NCI-H446 treated with DMSO at 0.1 percent for 48 hours (cell line): ENCODE measurements at regions not wholly inside any gene's neighbourhood (a gene's known extent, or its start where the extent isn't known, plus 50 kb on each side); places are given as distances from the start of the nearest gene placed in this dataset.

Source experiments
- DNase-seq: peaks from one replicate; lab custom pipeline; 2025; lab: John Stamatoyannopoulos, UW

DNA sequence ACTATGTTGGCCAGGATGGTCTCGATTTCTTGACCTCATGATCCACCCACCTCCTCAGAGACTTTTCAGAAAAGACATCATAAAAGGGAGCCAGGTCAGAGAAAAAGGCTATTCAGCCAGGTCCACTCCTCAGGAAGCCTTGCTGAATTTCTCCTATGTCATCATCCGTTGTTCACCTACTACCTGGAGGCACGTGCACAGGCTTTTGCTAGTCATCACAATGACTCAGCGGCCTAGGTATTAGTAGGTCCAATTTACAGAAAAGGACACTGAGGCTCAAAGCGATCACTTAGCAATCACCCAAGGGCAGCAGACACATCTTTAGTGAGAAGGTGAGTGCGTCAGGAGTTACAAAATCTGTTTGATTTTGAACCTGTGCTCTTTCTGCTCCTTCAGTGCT lies 72.3 kb upstream of the RAD23B start:
- DNase-seq: no peak

DNA sequence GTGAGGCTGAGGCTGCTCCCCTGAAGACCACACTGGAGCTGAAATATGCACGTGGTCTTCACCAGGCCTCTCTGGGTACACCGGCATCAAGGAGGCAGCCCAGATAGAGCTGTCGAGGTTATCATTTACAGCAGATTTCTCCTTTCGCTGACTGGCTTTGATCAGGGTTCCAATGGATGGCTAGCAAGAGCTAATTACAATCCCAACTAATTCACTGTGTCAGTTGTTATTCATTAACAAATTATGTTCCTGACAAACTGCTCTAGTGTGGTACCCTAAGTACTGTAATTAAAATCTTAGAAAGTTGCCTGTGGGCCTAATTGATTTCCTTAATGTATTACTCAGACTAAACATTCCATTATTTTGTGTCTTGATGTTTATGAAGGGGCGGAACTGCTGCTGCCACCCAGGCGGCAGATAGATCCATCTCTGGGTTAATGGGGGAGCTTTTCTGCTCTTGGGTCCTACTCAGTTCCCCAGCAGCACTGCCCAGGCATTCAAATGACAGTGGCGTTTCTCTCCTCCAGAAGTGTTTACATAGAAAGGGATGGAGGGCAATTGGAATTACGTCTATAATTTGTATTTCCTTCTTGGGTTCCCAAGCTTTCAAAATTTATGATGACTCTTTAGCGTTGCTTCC lies 71.7 kb upstream of the RAD23B start:
- no peak for DNase-seq

DNA sequence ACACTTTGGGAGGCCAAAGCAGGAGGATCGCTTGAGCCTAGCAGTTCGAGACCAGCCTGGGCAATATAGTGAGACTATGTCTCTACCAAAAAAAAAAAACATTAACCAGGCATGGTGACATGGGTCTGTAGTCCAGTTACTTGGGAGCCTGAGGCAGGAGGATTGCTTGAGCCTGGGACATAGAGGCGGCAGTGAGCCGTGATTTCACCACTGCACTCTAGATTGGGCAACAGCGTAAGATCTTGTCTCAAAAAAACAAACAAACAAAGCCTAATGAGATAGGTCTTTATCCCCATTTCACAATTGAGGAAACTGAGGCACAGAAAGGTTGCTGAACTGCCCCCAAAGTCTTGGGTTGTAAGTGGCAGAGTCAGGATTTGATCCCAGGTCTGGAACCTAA lies 70.5 kb upstream of the RAD23B start:
- DNase-seq: no peak

DNA sequence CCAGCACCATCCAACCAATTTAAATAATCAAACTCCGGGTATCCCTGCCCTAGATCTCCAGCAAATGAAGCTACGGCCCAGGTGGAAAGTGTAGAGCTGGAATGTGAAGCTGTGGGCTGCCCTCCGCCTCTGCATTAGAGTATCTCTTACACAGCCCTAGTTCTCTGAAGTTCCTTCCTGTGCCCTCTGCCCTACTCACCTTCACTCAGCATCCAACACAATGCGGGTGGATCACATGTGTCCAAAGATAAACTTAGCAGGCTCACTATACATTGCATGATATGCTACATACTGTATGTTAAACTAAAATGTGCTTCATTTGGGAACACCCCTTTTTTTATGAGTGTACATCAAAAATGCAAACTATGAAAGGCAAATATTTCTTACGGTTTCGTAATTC lies 70.0 kb upstream of the RAD23B start:
- no peak for DNase-seq

DNA sequence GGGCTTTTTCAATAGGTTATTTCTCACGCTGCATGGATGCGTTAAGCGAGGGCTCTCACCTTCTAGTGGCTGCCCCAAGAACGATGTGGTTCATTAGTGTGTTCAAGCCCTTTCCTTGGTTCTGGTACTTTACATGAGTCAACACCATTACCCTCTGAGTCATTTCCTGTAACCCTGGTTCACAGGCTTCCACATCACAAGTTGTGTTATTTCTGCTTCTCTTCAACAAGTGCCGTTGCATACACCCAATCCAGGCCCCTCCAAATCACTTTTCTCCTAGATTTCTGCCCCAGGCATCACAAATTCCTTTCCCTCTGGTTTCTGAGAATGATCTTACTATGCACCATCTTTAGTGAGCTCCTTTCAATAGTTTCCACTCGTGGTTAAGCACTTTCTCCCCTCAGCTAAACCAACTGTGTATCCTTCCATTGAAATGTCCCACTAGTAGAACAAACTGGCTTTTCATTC lies 69.5 kb upstream of the RAD23B start:
- DNase-seq: no peak

DNA sequence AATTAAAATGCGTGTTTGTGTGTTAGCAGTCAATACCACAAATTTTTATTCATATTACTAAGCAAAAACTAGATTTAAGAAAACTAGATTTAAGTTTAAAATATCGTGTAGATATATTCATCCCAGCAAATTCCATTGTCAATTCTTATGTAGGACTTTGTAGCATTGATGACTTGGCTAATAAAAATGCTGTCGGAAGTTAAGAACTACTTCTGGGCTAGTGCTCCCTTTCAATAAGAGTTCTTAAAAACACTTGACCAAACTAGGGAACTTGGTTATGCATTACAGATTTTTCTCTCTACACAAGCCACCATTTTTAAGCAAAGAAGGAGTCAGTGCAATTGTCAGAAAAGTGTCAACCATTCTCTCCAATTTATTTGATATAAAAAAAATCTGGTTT lies 68.7 kb upstream of the RAD23B start:
- no peak for DNase-seq

DNA sequence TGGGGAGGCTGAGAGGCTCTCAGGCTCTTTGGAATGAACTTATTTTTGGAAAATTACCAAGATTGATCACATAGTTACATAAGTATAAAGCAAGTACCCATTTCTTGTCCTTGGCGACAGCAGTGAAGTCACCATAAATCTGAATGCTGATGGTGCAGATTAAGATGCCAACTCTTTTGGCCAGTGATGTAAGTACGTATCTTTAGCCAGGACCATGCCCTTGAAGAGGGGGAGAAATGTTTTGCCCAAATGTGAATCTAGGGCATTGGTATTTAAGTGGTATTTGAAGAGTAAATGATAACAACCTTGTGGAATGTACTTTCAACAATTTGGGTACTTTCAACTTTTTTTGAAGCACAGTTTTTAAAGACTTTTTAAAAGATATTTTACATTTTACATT lies 68.2 kb upstream of the RAD23B start:
- no peak for DNase-seq

DNA sequence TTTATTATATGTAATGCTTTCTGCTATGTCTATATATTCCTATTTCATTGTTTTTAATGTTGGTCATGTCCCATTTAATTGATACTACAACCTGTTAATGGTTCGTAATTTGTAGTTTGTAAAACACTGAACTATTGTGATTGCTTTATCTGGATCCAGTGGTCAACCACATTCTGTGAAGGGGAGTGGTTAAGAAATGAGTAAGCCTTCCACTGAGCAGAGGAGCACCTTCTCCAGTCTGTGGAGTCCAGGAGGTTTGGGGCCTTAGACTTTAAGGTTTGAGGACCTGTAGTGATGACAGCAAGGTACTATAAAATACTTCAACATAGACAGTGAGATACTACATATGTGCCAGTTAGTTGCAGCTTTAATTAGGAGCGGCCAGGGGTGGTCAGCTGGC lies 67.7 kb upstream of the RAD23B start:
- DNase-seq: no peak

DNA sequence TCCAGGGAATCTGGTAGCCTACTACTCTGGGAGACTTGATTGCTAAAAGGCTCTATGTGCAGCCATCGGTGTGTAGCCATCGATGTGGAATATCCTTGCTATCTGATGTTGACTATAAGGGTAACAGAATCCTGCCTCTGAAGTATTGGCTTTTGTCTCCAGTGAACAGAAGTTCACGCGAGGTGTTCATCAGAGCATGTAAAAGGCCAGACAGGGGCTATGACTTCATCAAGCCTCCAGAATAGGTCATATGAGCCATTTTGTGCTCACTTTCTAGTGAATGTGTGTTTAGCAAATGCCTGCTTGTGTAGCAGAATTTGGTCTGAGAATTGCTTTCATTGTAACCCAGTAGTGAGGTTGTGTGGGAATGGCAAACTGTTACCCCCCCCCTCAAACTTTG lies 66.8 kb upstream of the RAD23B start:
- no peak for DNase-seq

DNA sequence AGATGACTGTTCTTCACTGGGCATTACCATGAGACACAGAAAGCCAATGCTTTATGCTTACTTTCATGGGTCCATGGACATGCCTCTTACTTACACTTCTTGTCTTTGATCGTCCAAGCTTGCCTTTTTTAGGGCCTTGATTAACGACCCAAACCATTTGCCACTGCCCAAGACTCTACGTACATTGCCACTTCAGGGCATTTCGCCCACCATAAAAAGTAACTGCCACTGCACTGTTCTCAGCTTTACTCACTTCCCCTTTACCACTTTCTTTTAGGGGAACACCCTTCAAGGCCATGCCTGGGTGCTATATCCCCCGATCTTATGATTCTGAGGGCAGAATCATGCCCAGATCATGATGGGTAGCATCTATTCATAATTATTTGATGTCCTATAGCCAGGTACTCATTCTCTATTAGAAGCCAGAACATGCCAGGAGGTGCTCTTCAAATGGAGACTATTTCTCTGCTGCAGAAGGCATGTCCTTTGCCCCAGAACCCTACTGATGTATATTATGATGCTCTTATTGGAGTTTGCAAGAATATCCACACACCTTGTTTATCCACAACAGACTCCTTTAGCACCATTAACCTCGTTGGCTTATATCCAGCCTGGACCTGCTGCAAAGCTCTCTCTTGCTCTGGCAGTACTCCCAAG lies 64.1 kb upstream of the RAD23B start:
- no peak for DNase-seq

DNA sequence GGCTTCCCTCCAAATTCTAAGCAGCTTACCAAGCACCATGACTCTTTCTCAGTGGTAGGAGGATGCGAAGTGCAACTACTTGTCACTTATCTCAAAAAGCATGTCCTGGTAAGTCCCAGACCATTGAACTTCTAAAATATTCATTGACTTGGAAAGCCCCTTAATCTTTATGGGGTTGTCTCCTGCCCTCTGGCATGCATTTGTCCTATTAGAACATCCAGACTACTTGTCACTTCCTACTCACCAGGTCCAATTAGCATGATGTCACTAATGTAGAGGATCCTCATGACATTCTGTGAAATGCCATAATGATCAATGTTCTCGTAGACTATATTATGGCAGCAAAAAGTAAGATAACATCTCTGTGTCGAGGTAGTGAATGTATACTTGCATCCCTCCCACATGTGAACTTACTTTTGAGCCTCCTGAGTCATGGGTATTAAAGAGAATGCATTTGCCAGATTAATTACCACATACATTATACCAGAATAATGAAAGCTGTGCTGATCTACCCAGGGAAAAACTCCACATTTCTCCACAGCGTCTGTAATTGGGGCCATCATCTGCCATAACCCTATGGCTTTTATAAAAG lies 63.5 kb upstream of the RAD23B start:
- no peak for DNase-seq

DNA sequence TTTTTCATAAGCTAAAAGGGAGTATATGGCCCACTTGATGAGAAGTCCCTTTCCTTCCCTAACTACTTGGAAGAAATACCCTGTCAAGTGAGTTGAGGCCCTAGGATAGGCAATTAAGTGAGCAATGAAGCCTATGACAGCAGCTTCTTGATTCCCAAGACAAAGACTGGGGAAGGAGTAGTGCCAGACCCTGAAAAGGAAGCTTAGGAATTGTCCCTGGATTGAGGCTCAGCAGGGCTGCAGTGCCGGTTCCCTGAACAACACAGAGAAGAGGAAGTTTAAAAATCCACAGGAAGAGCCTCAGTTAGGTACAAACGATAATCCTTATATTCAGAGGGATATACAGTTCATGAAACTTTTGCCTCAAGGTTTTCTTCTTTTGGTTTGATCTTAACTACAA lies 61.8 kb upstream of the RAD23B start:
- DNase-seq: no peak

DNA sequence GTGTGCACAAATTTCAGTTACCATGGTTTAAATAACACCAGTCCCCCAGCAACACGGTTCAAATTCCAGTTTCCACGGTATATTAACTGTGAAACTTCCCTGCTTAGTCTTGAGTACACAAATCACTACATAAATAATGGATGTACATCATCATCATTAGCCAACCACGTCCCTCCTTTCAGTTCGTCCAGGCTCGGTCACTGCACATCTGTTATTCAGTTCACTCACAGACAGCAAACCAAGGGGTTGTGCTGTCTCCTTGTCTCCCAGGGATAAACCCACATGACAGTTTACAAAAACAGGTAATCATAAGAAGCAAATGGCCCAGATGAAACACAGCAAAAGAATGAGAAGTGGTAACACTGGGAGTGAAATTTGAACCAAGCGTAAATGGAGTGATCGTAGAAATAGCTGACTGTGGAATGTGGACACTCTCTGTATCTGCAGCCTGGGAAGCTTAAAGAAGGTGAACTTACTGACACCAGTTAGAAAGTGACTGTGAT lies 61.0 kb upstream of the RAD23B start:
- DNase-seq: no peak

DNA sequence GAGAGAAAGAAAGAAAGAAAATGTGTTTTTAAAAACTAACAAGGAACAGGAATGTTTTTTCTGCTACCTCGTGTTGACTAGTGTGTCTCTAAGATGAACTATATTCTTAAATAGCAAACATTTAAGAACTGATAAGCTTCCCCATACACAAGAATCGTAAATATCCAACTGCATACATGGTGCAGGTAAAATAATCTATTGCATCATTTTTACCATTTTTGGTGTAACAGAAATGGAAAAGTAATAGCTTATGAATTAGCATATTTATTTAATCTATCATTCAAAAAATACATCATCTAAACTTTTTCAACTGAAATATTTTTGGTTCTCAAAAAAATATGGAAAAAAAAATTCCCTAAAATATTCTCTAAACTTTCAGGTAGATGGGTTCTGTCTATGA lies 59.7 kb upstream of the RAD23B start:
- DNase-seq: no peak

DNA sequence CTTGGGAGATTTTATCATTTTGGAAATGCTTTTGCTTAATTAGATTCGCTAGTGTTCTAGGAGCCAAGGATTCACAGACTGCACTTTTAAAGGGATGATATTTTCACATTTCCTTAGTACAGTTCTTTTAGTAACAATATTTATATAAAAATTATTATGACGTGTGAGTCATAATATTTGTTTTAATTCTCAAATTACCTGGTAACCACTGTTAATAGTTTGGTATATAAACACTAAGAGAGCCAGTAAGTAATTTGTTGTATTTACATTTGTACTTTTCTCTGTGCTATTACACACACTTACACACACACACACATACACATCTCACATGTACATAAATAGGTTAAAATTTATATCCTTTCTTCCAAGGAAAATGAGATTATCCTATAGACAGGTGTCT lies 58.8 kb upstream of the RAD23B start:
- DNase-seq: no peak

DNA sequence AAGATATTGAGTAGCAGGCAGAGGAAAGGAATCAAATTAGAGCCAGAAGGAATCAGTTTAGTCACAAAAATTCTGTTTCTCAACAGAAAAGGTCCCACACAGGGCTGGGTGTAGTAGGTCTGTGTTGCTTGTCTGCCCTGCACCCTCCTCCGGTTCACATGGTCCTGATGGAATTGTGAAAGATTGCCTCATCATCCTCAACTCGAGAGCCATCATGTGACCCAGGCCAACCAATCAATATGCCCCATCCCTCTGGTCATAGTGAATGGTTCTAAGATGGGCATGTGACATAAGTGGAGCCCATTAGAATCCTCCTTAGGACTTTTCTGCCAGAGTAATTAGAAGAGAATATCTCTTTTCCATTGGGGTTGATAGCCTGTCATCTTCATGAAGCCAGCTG lies 56.7 kb upstream of the RAD23B start:
- DNase-seq: no peak

DNA sequence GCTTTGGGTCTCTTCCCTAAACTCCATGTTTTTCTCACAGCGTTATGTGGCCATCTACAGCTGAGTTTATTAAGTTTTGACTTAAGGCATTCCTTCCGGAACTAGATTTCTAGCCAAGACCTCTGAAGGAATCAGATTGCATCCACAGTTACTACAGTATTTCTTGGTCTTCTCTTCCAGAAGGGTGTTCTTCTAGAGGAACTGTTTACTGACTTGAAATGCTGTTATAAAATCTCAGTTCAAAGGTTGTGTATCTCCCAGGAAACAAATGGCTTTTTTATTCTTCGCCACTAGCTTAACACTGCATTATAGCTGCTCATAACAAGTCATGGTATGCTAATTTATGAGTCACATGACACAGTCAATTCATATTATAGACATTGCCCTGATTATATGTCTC lies 55.3 kb upstream of the RAD23B start:
- DNase-seq: no peak

DNA sequence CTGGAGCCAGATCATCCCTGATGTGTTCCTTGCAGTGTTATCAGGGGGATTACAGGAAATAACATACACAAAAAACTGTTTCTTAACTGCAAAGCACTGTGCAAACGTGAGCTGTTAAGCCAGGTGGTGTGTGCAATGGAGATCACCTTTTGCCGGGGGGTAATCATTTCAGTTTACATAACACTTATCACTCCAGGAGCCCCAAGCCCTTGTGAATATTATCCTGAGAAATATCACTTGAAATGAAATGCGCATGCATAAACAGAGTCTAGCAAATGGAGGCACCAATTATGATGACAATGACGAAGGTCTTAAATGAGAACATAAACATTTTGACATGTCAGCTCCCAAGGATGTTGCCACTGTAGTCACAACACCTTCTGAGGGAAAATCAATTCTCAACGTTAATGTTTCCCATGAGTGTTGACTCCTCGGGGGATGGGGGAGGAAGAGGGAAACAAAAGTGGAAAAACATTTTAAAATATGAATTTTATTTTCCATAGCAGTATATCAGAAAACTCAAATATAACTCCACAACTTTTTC lies 54.5 kb upstream of the RAD23B start:
- DNase-seq: no peak

DNA sequence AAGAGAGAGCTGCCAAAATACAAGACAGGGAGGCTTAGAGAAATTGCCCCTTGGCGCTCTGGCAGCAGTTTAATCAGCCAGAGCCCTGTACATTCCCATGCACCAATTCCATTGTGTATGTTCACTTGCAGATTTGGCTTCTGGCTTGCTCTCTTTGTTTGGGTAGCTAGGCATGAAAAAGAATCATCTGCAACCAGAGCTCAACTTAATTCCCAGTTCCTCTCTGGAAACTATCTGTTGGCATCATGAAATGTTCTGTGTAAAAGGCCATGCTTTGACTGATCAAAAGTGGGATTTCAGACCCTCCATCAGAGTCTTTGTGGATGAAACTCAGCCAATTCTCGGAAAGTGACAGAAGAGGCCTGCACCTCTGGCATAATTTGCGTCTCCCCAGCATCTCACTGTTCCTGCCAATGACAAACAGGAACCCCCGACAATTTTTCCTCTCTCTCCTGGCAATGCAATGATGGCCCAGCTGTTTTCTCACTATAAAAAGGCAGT lies 53.8 kb upstream of the RAD23B start:
- DNase-seq: no peak
